ENCODE measurements at regions not wholly inside any gene's neighbourhood (a gene's known extent, or its start where the extent isn't known, plus 50 kb on each side); places are given as distances from the start of the nearest gene placed in this dataset.

DNA sequence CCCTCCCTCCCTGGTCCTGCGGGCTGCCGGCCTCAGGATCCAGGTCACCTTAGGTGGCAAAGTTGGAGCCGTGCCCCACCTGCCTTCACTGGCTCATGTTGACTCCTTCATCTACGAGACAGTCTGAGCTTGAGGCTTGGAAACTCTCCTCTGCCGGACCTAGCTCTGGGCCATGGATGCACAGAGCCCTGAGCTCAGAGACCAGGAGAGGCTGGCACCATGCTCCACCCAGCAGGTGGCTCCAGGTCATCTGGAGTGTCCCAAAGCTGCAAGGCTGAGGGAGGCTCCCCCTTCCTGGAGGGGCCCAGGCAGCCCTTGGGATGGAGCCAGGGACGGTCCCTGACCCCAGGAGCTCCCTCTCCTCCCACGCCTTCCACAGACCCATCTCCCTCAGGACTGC lies 81.3 kb downstream of the PDGFA start:
- no peak for TF ChIP-seq POLR2A (IDR thresholded peaks at IDR 0.05)
- TF ChIP-seq, protein P1, sequence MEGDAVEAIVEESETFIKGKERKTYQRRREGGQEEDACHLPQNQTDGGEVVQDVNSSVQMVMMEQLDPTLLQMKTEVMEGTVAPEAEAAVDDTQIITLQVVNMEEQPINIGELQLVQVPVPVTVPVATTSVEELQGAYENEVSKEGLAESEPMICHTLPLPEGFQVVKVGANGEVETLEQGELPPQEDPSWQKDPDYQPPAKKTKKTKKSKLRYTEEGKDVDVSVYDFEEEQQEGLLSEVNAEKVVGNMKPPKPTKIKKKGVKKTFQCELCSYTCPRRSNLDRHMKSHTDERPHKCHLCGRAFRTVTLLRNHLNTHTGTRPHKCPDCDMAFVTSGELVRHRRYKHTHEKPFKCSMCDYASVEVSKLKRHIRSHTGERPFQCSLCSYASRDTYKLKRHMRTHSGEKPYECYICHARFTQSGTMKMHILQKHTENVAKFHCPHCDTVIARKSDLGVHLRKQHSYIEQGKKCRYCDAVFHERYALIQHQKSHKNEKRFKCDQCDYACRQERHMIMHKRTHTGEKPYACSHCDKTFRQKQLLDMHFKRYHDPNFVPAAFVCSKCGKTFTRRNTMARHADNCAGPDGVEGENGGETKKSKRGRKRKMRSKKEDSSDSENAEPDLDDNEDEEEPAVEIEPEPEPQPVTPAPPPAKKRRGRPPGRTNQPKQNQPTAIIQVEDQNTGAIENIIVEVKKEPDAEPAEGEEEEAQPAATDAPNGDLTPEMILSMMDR (IDR thresholded peaks at IDR 0.05): no peak

Measured in adrenal gland (tissue), 5 donors.